Left kidney (tissue), 1 donor: ENCODE measurements at regions not wholly inside any gene's neighbourhood (a gene's known extent, or its start where the extent isn't known, plus 50 kb on each side); places are given as distances from the start of the nearest gene placed in this dataset.
A peak's percentile ranks its signal among the peaks of the same experiment; 100 is the strongest.

ENCODE experiments used
- DNase-seq: peaks from one replicate; pipeline ENCODE4 v3.0.0-alpha.2; 2013

DNA sequence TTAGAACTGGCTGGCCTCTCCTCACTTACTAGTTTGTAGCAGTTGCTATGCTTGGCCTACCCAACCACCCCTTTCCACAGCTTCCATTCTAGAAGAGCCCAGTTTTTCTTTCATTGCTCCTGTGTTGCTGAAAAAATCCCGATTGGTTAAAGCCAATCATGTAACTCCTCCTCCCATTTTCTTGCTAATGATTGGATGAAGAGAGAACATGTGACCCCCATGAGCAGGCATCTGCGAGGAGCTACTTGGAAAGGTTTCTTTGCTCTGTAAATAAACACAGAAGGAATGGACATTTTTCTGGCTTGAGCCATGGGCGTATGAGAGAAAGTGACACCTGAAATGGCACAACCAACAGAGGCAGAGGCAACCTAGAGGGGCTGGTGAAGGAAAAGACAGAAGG, 773.8 kb upstream of the TBX3 start:
- no peak for DNase-seq

GRCh38 chr12:115456946-115457689, 773.1 kb upstream of the TBX3 start:
- DNase-seq: no peak

- DNase-seq: no peak
Measured at GRCh38 chr12:115455268-115455681, 771.3 kb upstream of the TBX3 start.

DNA sequence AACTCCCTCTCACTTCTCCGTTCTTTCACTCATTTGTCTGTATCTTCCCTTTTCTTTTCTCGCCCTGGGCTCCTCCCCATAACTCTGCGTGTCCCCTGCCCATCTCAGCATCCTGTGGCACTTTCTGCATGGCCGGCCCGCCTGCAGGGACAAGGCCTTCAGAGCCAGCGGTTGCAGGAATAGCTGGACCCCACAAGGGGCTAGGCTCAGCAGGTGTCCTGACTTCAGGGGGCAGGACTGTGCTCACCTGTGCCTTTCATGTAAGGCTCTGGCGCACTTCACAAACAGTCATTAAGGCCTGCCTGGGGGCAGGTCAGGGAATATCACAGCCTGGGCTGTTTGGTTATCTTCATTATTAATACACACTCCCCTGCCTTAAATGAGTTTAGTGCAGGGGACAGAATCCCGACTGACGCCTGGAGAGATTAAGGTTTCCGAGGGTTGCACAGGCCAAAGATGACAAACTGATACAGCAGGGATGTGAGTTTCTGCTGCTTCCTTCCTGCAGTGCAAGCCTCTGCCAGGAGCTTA, 768.8 kb upstream of the TBX3 start:
- DNase-seq: no peak

GRCh38 chr12:115451780-115452736, 768.1 kb upstream of the TBX3 start:
- peak; percentile 68 for DNase-seq

GRCh38 chr12:115451151-115451779, 767.3 kb upstream of the TBX3 start:
- no peak for DNase-seq

DNA sequence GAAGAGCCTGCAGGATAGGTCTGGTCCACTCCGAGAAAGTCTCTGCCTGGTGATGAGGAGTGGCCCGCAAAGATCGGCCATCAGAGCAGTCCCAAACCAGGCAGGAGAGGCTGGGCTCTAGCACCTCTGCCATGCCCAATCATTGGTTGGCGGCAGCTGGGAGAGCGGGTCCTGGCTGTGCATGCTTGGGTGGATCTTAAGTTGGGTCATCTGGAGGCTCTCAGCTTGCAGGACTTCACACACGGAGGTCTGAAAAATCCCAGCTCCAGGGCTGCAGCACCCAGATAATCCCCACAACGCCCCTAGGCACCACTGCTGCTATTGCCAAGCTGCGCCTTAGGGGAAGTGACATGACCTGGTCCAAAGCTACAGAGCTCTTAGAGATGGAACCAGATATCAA, 766.7 kb upstream of the TBX3 start:
- no peak for DNase-seq

- no peak for DNase-seq
Measured at GRCh38 chr12:115450017-115450416, 766.0 kb upstream of the TBX3 start.

DNA sequence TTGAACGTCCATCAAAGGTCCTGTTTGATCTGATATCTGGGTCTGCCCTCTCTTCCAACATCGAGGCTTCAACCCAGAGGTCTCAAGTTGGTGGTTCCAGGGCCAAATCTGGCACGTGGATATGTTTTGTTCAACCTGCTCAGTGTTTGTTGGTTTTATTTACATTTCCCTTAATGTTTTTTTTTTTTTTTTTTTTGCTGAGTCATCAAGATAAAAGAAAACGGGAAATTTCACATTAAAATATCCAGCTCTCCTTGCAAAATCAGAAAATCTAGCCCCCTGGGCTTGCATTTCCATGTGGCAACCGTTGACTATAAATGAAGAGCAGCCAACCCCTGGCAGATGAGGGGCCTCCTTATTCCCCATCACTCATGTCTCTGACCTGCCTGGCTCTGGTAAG, 765.6 kb upstream of the TBX3 start:
- DNase-seq: no peak

DNA sequence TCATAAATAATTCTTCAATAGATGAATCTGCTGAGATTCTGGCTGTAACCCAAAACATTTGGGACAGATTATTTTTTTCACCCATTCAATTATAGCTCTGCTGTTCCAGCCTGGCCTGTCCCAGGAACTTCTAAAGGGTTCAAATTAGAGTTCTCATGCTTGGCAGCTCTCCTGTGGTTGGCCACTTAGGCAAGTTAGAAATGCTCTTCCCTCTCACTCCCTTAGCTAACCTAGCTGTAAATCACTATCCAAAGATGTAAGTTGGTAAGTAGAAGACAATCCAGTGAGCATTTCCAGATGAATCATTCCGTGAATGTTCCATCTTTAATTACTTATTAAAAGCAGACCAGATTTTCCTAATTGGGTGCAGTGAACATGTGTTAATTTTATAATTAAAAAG, 760.4 kb upstream of the TBX3 start:
- no peak for DNase-seq

DNA sequence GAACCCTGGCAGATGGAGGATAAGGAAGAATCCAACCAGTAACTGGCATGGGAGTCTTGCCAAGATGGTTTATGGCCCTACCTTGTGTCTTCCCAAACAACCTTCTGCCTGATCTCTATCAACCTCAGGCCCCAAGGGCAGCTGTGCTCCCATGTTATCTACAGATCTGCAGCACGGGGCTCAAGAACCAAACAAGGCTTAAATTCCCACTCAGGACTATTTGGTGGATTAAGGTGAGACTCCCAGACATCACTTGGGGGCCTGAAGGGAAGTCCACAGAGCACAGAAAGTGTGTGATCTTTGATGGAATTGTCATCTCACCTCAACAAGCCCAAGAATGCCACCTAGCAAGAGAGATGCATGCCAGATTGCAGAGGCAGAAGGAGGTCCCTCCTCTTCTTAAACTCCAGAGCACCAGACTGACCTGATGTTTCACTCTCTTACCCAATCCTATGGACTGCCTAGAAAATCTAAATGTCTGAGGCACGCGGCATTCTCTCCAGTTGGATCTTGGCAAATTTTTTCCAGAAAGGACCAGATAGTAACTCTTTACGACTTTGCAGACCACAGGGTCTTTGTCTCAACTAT, 759.5 kb upstream of the TBX3 start:
- DNase-seq: no peak

- no peak for DNase-seq
Measured at GRCh38 chr12:115440438-115440837, 756.5 kb upstream of the TBX3 start.

- DNase-seq: no peak
Measured at GRCh38 chr12:115439008-115439601, 755.1 kb upstream of the TBX3 start.

GRCh38 chr12:115438314-115438713, 754.3 kb upstream of the TBX3 start:
- DNase-seq: no peak

- DNase-seq: no peak
Measured at GRCh38 chr12:115437061-115437567, 753.1 kb upstream of the TBX3 start.

DNA sequence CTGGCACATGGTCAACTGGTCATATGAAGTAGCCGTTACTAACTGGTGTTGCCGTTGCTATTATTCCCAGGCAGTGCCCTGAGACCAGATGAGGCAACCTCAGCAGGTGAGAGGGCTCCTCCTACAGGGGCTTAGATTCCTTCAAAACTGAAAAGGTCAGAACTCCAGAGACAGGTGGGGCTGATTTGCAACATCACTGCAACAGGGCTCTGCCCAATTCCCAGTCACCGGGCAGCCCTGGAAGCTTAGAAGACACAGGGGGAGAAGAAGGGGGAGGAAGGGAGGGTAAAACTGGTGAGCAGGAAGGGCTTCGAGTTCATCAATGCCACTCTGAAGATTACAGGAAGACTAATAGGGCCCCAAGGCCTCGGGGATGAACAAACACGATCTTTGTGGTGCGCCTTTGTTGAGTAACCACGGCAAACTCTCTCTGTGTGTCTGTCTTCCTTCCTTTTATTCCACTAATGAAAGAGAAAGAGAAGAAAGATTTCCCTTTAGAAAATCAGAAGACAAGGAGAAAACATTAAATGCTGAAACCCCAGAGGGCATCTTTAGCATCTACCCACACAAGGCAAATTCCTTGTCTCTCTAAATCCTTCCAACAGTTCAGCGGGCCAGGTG, 749.1 kb upstream of the TBX3 start:
- DNase-seq: no peak

DNA sequence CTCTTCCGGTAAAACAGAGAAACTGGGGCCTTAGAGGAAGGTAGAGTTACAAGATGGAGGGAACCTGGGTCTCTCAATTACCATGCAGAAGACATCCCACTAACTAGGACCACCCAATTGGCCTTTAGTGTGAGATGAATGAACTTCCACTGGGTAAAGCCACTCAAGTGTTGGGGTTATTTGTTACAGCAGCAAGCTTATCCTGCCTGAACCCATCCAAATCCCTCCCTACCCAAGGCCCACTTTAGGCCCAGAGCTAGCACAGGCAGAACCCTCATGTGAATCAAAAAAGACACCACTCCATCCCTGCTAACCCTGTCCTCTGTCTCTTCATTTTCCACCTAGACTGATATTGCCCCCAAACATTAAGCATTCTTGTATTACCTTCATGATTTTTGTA, 746.7 kb upstream of the TBX3 start:
- DNase-seq: no peak

GRCh38 chr12:115426732-115427131, 742.8 kb upstream of the TBX3 start:
- no peak for DNase-seq

DNA sequence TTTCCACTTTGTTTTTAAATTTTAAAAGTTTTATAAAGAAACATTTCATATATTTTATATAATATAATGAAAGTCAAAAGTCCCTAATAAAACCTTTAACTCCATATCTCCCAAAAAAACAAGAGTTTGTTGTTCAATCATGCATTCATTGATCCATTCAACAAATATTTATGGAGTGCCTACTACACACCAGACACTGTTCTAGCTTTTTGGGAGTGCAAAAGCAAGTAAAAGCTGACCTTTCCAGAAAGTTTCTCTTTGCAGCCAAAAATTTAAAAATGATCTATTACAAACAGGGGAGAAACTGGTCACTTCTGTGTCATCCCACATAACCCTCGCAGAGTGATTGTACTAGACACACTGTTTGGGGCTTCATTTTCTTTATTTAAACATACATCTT, 740.0 kb upstream of the TBX3 start:
- DNase-seq: no peak

GRCh38 chr12:115423546-115423987, 739.6 kb upstream of the TBX3 start:
- no peak for DNase-seq
